Tibial nerve (tissue), 4 donors: ENCODE measurements at regions not wholly inside any gene's neighbourhood (a gene's known extent, or its start where the extent isn't known, plus 50 kb on each side); places are given as distances from the start of the nearest gene placed in this dataset.

Source experiments
- DNase-seq, 2 donors: peaks; one replicate each; pipeline ENCODE4 v3.0.0-alpha.2; 2019; ENCODE audit warnings: low spot score in 2 of 2
- H3K27ac ChIP-seq, 4 donors: fragments of 200-600 bp; sonication (generic) in 3 of 4; one replicate each; pipeline ENCODE4 v1.5.1; 2017 to 2019; ENCODE audit warnings: mild to moderate bottlenecking in 1 of 4
- H3K27me3 ChIP-seq, 2 donors: fragments of 200-600 bp; sonication (generic) in 1 of 2; one replicate each; pipeline versions ENCODE4 v1.5.1 to v1.6.0; 2017 to 2019
- H3K36me3 ChIP-seq, 3 donors: fragments of 200-600 bp; sonication (generic); one replicate each; pipeline ENCODE4 v1.5.1; 2018 to 2019
- H3K4me1 ChIP-seq, 4 donors: fragments of 200-600 bp; sonication (generic) in 3 of 4; one replicate each; pipeline ENCODE4 v1.5.1; 2017 to 2019
- H3K4me3 ChIP-seq, 4 donors: fragments of 200-600 bp; sonication (generic) in 3 of 4; one replicate each; pipeline ENCODE4 v1.5.1; 2017 to 2019; ENCODE audit warnings: mild to moderate bottlenecking in 1 of 4, moderate library complexity in 1 of 4
- H3K9me3 ChIP-seq, 4 donors: fragments of 200-600 bp; sonication (generic) in 3 of 4; one replicate each; pipeline ENCODE4 v1.5.1; 2017 to 2019
- CTCF ChIP-seq, 5 experiments: fragments of 200-600 bp in 3 of 5; fragments of 450-650 bp in 2 of 5; sonication (generic) in 3 of 5; IDR thresholded peaks; one replicate each; pipeline ENCODE4 v1.5.1; 2016 to 2019; ENCODE audit warnings: antibody characterized with exemption in 5 of 5, mild to moderate bottlenecking in 3 of 5, moderate library complexity in 2 of 5
- EP300 ChIP-seq, 2 donors: sonication (generic); formaldehyde crosslinking; IDR thresholded peaks; one replicate each; pipeline ENCODE4 v1.6.1; 2017; ENCODE audit warnings: antibody characterized with exemption in 2 of 2, mild to moderate bottlenecking in 1 of 2
- POLR2A ChIP-seq, 2 donors: fragments of 450-650 bp; IDR thresholded peaks; one replicate each; pipeline ENCODE4 v1.6.1; 2017; ENCODE audit warnings: antibody characterized with exemption in 2 of 2, mild to moderate bottlenecking in 2 of 2, moderate library complexity in 2 of 2
- WGBS, 2 donors: methylation state at CpG; one replicate each; pipeline ENCODE4 v1.1.5; 2018; 5-methylcytosine and 5-hydroxymethylcytosine counted together

- Histone ChIP-seq H3K4me3 (no peak overlapping the region), H3K36me3 (no peaks in the 10 kb centered on the region), H3K27ac (peak overlapping the region in 2 of 4 donors; percentile 15 to 20), H3K27me3 (no peaks in the 10 kb centered on the region), H3K9me3 (no peaks in the 10 kb centered on the region), H3K4me1 (peaks cover 0 to 28% (median 11%) of the 10 kb centered on the region in 4 donors)
- TF ChIP-seq CTCF (IDR thresholded peaks at IDR 0.05) (no peak), EP300 (IDR thresholded peaks at IDR 0.05) (no peak), POLR2A (IDR thresholded peaks at IDR 0.05) (no peak)
- WGBS, 2 donors, result 96 to 99% methylated on average over 25 of the region's 25 CpGs
- DNase-seq, result no peak
Measured at GRCh38 chr14:65279958-65280357, 132.6 kb upstream of the FUT8 start.

- DNase-seq, result no peak
- H3K4me1 ChIP-seq, result peaks cover 0 to 28% (median 11%) of the 10 kb centered on the region in 4 donors
- WGBS, 2 donors, result 94 to 98% methylated on average over 22 of the region's 22 CpGs
Measured at GRCh38 chr14:65280653-65281052, 131.9 kb upstream of the FUT8 start.

GRCh38 chr14:65281991-65282895 lies 130.3 kb upstream of the FUT8 start:
- H3K27ac ChIP-seq, result peak overlapping the region; percentile 69 to 87 (median 74)
- H3K9me3 ChIP-seq, result no peaks in the 10 kb centered on the region
- H3K4me3 ChIP-seq, result peak overlapping the region; percentile 9 to 43 (median 28)
- no peak for DNase-seq
- no peaks in the 10 kb centered on the region for H3K36me3 ChIP-seq
- H3K4me1 ChIP-seq, result peaks cover 0 to 28% (median 13%) of the 10 kb centered on the region in 4 donors
- H3K27me3 ChIP-seq, result no peaks in the 10 kb centered on the region
- TF ChIP-seq POLR2A (IDR thresholded peaks at IDR 0.05) (no peak), EP300 (IDR thresholded peaks at IDR 0.05) (peak in 1 of 2 donors; percentile 41)
- 14 to 22% methylated on average over 12 of the region's 12 CpGs for WGBS, 2 donors

More at GRCh38 chr14:65280653-65281052, 131.9 kb upstream of the FUT8 start:
- no peaks in the 10 kb centered on the region for H3K36me3 ChIP-seq
- no peak for TF ChIP-seq EP300 (IDR thresholded peaks at IDR 0.05)
- no peak for TF ChIP-seq POLR2A (IDR thresholded peaks at IDR 0.05)
- no peak for TF ChIP-seq CTCF (IDR thresholded peaks at IDR 0.05)
- no peaks in the 10 kb centered on the region for H3K27me3 ChIP-seq
- H3K9me3 ChIP-seq, result no peaks in the 10 kb centered on the region
- peak overlapping the region in 1 of 4 donors; percentile 80 for H3K27ac ChIP-seq
- H3K4me3 ChIP-seq, result no peak overlapping the region

GRCh38 chr14:65282896-65283253 lies 129.7 kb upstream of the FUT8 start:
- peaks cover 0 to 28% (median 15%) of the 10 kb centered on the region in 4 donors for H3K4me1 ChIP-seq
- peak overlapping the region in 2 of 4 donors; percentile 29 to 43 for H3K4me3 ChIP-seq
- no peak for TF ChIP-seq POLR2A (IDR thresholded peaks at IDR 0.05)
- no peak for TF ChIP-seq EP300 (IDR thresholded peaks at IDR 0.05)
- no peaks in the 10 kb centered on the region for H3K27me3 ChIP-seq
- no peaks in the 10 kb centered on the region for H3K36me3 ChIP-seq
- DNase-seq, result no peak
- H3K9me3 ChIP-seq, result no peaks in the 10 kb centered on the region
- WGBS, 2 donors, result 81 to 87% methylated on average over 3 of the region's 3 CpGs
- H3K27ac ChIP-seq, result peak overlapping the region in 3 of 4 donors; percentile 69 to 87 (median 80)

- no peak for TF ChIP-seq CTCF (IDR thresholded peaks at IDR 0.05)
- TF ChIP-seq EP300 (IDR thresholded peaks at IDR 0.05), result no peak
- no peak for TF ChIP-seq POLR2A (IDR thresholded peaks at IDR 0.05)
- Histone ChIP-seq H3K27ac (no peak overlapping the region), H3K9me3 (no peaks in the 10 kb centered on the region), H3K4me3 (no peak overlapping the region), H3K27me3 (no peaks in the 10 kb centered on the region), H3K4me1 (peaks cover 0 to 27% (median 12%) of the 10 kb centered on the region in 4 donors), H3K36me3 (no peaks in the 10 kb centered on the region)
- no peak for DNase-seq
- whole genome bisulfite sequencing, 2 donors, result 79 to 80% methylated on average over 8 of the region's 8 CpGs
Measured at GRCh38 chr14:65286443-65286842, 126.1 kb upstream of the FUT8 start.
